RWPE2 (cell line): ENCODE measurements at regions not wholly inside any gene's neighbourhood (a gene's known extent, or its start where the extent isn't known, plus 50 kb on each side); places are given as distances from the start of the nearest gene placed in this dataset.
A peak's percentile ranks its signal among the peaks of the same experiment; 100 is the strongest.

ENCODE experiments used
- ATAC-seq: fragments of 200-7000 bp; cut with Tn5 transposase; 3 replicates; pipeline ENCODE4 v1.9.1; 2021; ENCODE audit warnings: low read depth
- DNase-seq: peaks from one replicate; pipeline ENCODE4 v3.0.0-alpha.2; 2020; ENCODE audit warnings: low spot score
- H3K27ac ChIP-seq: fragments of 450-650 bp; 2 replicates; pipeline ENCODE4 v1.5.1; 2017; ENCODE audit warnings: mild to moderate bottlenecking; ENCODE audit not compliant: poor library complexity, severe bottlenecking
- H3K27me3 ChIP-seq: fragments of 250-450 bp; sonication (Bioruptor Pico); 2 replicates; pipeline ENCODE4 v1.5.1; 2021; ENCODE audit warnings: mild to moderate bottlenecking, moderate library complexity; ENCODE audit not compliant: insufficient read depth, poor library complexity, severe bottlenecking
- H3K36me3 ChIP-seq: fragments of 250-450 bp; sonication (Bioruptor Pico); 2 replicates; pipeline ENCODE4 v1.5.1; 2020; ENCODE audit warnings: low read depth, mild to moderate bottlenecking, moderate library complexity
- H3K4me1 ChIP-seq: fragments of 250-450 bp; sonication (Bioruptor Pico); 2 replicates; pipeline ENCODE4 v1.5.1; 2021; ENCODE audit warnings: mild to moderate bottlenecking, moderate library complexity; ENCODE audit not compliant: insufficient read depth, poor library complexity, severe bottlenecking
- H3K4me3 ChIP-seq: fragments of 250-450 bp; sonication (Bioruptor Pico); 2 replicates; pipeline ENCODE4 v1.5.1; 2021; ENCODE audit warnings: mild to moderate bottlenecking, moderate library complexity; ENCODE audit not compliant: severe bottlenecking
- H3K9me3 ChIP-seq: fragments of 250-450 bp; sonication (Bioruptor Pico); 2 replicates; pipeline ENCODE4 v1.5.1; 2021; ENCODE audit warnings: mild to moderate bottlenecking, moderate library complexity; ENCODE audit not compliant: severe bottlenecking
- TF ChIP-seq, protein P1 (sequence below): fragments of 450-650 bp; IDR thresholded peaks from one replicate; pipeline ENCODE4 v1.5.1; 2017; ENCODE audit warnings: mild to moderate bottlenecking, moderate library complexity; ENCODE audit not compliant: poor library complexity, severe bottlenecking

DNA sequence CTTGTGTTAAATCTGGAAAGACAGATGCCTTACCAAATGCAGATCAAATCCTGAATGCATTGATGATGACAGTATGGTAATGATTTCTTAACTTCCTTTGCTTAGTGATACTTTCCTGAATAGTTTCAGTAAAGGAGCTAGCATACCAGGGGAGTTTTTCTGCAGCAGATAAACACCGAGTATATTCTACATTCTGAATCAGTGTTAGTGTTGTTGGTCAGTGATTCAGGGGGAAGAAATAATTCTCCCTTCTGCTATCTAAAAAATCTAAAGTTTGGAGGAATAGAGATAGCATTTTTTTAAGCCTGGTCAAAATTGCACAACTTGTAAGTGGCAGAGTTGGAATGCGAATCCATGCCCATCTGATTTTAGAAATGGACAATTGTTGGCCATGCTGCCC lies 512.2 kb upstream of the MARCKS start:
- H3K27me3 ChIP-seq, result no peaks in the 10 kb centered on the region
- H3K9me3 ChIP-seq, result no peaks in the 10 kb centered on the region
- DNase-seq, result no peak
- no peaks in the 10 kb centered on the region for H3K36me3 ChIP-seq
- no peak for ATAC-seq
- TF ChIP-seq, protein P1, sequence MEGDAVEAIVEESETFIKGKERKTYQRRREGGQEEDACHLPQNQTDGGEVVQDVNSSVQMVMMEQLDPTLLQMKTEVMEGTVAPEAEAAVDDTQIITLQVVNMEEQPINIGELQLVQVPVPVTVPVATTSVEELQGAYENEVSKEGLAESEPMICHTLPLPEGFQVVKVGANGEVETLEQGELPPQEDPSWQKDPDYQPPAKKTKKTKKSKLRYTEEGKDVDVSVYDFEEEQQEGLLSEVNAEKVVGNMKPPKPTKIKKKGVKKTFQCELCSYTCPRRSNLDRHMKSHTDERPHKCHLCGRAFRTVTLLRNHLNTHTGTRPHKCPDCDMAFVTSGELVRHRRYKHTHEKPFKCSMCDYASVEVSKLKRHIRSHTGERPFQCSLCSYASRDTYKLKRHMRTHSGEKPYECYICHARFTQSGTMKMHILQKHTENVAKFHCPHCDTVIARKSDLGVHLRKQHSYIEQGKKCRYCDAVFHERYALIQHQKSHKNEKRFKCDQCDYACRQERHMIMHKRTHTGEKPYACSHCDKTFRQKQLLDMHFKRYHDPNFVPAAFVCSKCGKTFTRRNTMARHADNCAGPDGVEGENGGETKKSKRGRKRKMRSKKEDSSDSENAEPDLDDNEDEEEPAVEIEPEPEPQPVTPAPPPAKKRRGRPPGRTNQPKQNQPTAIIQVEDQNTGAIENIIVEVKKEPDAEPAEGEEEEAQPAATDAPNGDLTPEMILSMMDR, result no peak
- H3K4me3 ChIP-seq, result no peak overlapping the region
- H3K27ac ChIP-seq, result no peak overlapping the region
- H3K4me1 ChIP-seq, result no peaks in the 10 kb centered on the region

DNA sequence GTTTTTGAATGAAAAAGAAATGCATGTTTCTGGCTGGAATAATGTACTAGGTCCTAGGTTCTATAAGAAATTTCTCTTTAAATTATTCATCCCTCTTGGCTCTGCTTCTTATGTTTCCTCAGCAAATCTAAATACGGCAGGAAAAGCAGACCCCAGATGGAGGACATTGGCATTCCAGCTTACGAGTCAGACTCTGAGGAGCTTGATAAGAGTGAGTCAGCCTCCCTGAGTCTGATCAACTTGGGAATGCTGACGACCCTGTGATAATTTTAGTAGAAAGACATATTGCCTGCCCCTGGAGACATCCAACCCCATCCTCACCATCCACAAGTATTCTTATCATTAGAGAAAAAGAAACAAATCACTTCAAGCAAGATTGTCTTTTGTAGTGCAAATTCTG lies 509.7 kb upstream of the MARCKS start:
- no peaks in the 10 kb centered on the region for H3K27me3 ChIP-seq
- TF ChIP-seq, protein P1, result no peak
- H3K4me1 ChIP-seq, result peaks cover 24% of the 10 kb centered on the region
- H3K36me3 ChIP-seq, result no peaks in the 10 kb centered on the region
- no peak; the same call in 2 of the 3 replicates for ATAC-seq
- no peak overlapping the region for H3K27ac ChIP-seq
- H3K4me3 ChIP-seq, result no peak overlapping the region
- H3K9me3 ChIP-seq, result no peaks in the 10 kb centered on the region
- DNase-seq, result no peak

DNA sequence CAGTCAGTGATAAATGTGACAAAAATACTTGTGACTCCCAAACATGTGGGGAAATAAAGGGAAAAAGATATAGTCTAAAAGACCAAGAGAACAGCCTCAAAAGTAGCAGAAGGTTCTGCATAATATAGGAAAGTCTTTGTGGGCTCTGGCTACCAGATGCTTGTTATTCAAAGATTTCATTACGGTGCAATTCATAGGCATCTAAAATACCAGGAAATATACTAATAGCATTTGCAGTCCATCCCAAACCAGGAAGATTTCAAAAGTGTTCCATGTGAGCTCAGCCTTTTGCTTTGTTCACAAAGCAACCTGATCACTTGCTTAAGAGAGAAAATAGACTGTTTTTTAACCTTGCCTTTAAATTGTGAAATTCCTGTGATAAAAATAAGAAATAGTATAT lies 506.7 kb upstream of the MARCKS start:
- DNase-seq, result no peak
- H3K36me3 ChIP-seq, result no peaks in the 10 kb centered on the region
- TF ChIP-seq, protein P1, result no peak
- no peak overlapping the region for H3K4me3 ChIP-seq
- H3K4me1 ChIP-seq, result peaks cover 40% of the 10 kb centered on the region
- peak overlapping the region; percentile 95 for H3K27ac ChIP-seq
- no peaks in the 10 kb centered on the region for H3K27me3 ChIP-seq
- no peak for ATAC-seq
- no peaks in the 10 kb centered on the region for H3K9me3 ChIP-seq

DNA sequence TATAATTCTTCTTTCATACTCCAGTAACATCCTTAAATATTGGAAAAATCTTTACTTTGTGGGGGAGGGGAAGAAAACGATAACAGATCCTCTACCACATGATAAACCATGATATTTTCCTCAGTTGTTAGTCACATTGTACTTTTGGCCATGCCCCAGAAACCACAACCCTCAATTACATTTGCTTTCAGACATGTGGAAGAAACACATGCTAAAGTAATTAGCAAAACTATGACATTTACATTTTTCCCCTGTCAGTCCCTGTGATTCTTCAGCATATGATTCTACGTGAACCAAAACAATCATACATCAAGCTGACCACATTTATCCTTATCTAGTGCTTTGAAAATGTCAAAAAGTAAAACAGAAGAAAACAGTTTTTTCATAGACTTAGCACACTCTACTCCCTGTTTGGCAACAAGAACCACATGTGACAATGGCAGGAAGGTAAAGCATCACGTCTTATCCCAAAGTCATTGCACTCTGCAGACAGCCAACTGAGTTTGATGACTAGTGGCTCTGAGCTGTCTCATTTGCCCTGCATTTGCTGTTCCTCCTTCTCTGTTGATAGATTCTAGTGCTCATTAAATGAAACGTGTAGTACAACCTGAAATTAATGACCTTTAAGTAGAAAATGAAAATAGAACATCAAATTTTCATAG lies 505.8 kb upstream of the MARCKS start:
- DNase-seq (no peak), ATAC-seq (no peak)
- H3K27me3 ChIP-seq, result no peaks in the 10 kb centered on the region
- TF ChIP-seq, protein P1, result no peak
- H3K4me1 ChIP-seq, result peaks cover 40% of the 10 kb centered on the region
- no peak overlapping the region for H3K4me3 ChIP-seq
- no peaks in the 10 kb centered on the region for H3K9me3 ChIP-seq
- peak overlapping the region; percentile 95 for H3K27ac ChIP-seq
- H3K36me3 ChIP-seq, result no peaks in the 10 kb centered on the region

DNA sequence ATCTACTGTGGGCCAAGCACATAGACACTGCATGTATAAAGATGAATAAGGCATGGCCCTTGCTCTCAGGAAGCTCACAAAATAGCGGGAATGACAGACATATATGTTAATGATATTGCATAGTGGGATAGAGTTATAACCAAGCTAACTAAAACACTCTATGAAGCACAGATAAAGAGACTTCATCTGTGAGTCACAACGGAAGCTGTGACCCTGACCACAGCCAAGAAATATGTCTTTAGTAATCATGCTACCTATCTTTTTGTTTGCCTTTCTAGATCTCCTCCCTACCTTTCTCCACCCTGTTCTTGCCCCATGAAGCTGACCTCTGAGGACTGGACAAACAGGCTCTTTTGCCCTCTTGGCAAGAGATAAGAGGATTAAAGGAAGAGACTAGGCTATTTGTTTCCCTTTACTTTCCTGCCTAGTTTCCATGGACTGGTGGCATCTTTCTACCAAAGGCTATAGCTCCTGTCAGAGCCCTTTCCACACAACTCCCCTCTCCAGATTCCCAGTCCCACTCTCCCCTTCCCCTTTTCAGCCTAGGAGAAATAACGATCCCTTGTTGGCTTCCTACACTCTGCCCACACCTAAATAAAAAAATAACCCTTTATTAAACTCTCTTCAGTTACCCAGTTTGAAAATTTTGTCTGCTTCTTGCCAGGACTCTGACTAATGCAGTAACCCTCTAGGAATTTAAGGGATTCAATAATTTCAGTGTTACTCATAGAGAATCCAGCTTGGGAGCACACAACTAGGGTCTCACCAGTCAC lies 504.9 kb upstream of the MARCKS start:
- ATAC-seq (peak; percentile 88), DNase-seq (peak; percentile 58)
- Histone ChIP-seq H3K9me3 (no peaks in the 10 kb centered on the region), H3K4me3 (no peak overlapping the region), H3K27ac (peak overlapping the region; percentile 95), H3K36me3 (no peaks in the 10 kb centered on the region), H3K4me1 (peaks cover 40% of the 10 kb centered on the region), H3K27me3 (no peaks in the 10 kb centered on the region)
- TF ChIP-seq, protein P1, result no peak
